ENCODE measurements at regions not wholly inside any gene's neighbourhood (a gene's known extent, or its start where the extent isn't known, plus 50 kb on each side); places are given as distances from the start of the nearest gene placed in this dataset.

GRCh38 chr22:48779661-48780596 is 1047.7 kb downstream of the BRD1 start:
- no peaks in the 10 kb centered on the region for H3K36me3 ChIP-seq (ENCODE audit: control insufficient read depth in 2 of 2, insufficient read depth in 1 of 2, low read length in 2 of 2)
- TF ChIP-seq ZSCAN5A (tag by site-specific recombination; IDR thresholded peaks at IDR 0.05) (no peak), ZNF354C (tag by site-specific recombination; IDR thresholded peaks at IDR 0.05; ENCODE audit: borderline replicate concordance, low read depth) (no peak), PBX3 (CRISPR knock-in tag; IDR thresholded peaks at IDR 0.05) (no peak), ZNF785 (tag by site-specific recombination; IDR thresholded peaks at IDR 0.05) (no peak), ZEB2 (tag by site-specific recombination; IDR thresholded peaks at IDR 0.05) (no peak), EGR2 (tag by site-specific recombination; IDR thresholded peaks at IDR 0.05; ENCODE audit: low read depth) (no peak), ZNF155 (tag by site-specific recombination; IDR thresholded peaks at IDR 0.05) (no peak), BCL6B (tag by site-specific recombination; IDR thresholded peaks at IDR 0.05) (no peak), ZNF423 (tag by site-specific recombination; IDR thresholded peaks at IDR 0.05) (no peak), GFI1B (tag by site-specific recombination; IDR thresholded peaks at IDR 0.05) (no peak), ZNF843 (tag by site-specific recombination; IDR thresholded peaks at IDR 0.05) (no peak), ZBTB48 (tag by site-specific recombination; IDR thresholded peaks at IDR 0.05) (no peak)
- no peak overlapping the region for H3K27ac ChIP-seq (ENCODE audit: extremely low read depth, low read depth, low read length)
- H3K4me1 ChIP-seq (ENCODE audit: control insufficient read depth, insufficient read depth, low read length): no peaks in the 10 kb centered on the region
- ChIA-PET POLR2A (no interaction called here), CTCF (no interaction called here)
- no peak overlapping the region for H3K4me3 ChIP-seq (ENCODE audit: low read depth, low read length)
- H3K9me3 ChIP-seq (ENCODE audit: control insufficient read depth, insufficient read depth, low read depth, low read length): no peaks in the 10 kb centered on the region

- Histone ChIP-seq H3K4me3 (ENCODE audit: low read depth, low read length) (no peak overlapping the region), H3K27ac (ENCODE audit: extremely low read depth, low read depth, low read length) (no peak overlapping the region), H3K9me3 (ENCODE audit: control insufficient read depth, insufficient read depth, low read depth, low read length) (no peaks in the 10 kb centered on the region), H3K4me1 (ENCODE audit: control insufficient read depth, insufficient read depth, low read length) (no peaks in the 10 kb centered on the region), H3K36me3 (ENCODE audit: control insufficient read depth in 2 of 2, insufficient read depth in 1 of 2, low read length in 2 of 2) (no peaks in the 10 kb centered on the region)
- TF ChIP-seq ZNF146 (tag by site-specific recombination; IDR thresholded peaks at IDR 0.05) (no peak), MYNN (tag by site-specific recombination; IDR thresholded peaks at IDR 0.05; ENCODE audit: borderline replicate concordance) (no peak), ZNF624 (tag by site-specific recombination; IDR thresholded peaks at IDR 0.05) (no peak), OSR2 (tag by site-specific recombination; IDR thresholded peaks at IDR 0.05) (no peak), ZNF416 (tag by site-specific recombination; IDR thresholded peaks at IDR 0.05) (no peak), ZNF311 (tag by site-specific recombination; IDR thresholded peaks at IDR 0.05; ENCODE audit: borderline replicate concordance) (no peak), GLI4 (tag by site-specific recombination; IDR thresholded peaks at IDR 0.05) (no peak), ZSCAN5A (tag by site-specific recombination; IDR thresholded peaks at IDR 0.05) (no peak), HIC1 (tag by site-specific recombination; IDR thresholded peaks at IDR 0.05) (no peak), ZNF621 (tag by site-specific recombination; IDR thresholded peaks at IDR 0.05) (no peak), ZNF354C (tag by site-specific recombination; IDR thresholded peaks at IDR 0.05; ENCODE audit: borderline replicate concordance, low read depth) (no peak), KLF10 (tag by site-specific recombination; IDR thresholded peaks at IDR 0.05) (no peak), SCRT2 (tag by site-specific recombination; IDR thresholded peaks at IDR 0.05) (no peak)
- CTCF ChIA-PET: no interaction called here
- POLR2A ChIA-PET: no interaction called here
Measured at GRCh38 chr22:48779211-48779643, 1048.4 kb downstream of the BRD1 start.
